DND-41 (cell line): ENCODE measurements at regions not wholly inside any gene's neighbourhood (a gene's known extent, or its start where the extent isn't known, plus 50 kb on each side); places are given as distances from the start of the nearest gene placed in this dataset.

Experiments used
- ATAC-seq: fragments of 200-7000 bp; cut with Tn5 transposase; 3 replicates; pipeline ENCODE4 v1.9.1; 2021; ENCODE audit warnings: low read depth; ENCODE audit not compliant: insufficient read depth
- DNase-seq: peaks from one replicate; pipeline ENCODE4 v3.0.0-alpha.2; 2020
- H2AFZ ChIP-seq: 2 replicates; pipeline ENCODE4 v1.6.0; 2012; ENCODE audit warnings: low read depth, low read length
- H3K27ac ChIP-seq: 2 replicates; pipeline ENCODE4 v1.5.1; 2012; ENCODE audit warnings: low read length, inconsistent platforms
- H3K27me3 ChIP-seq: fragments of 200-600 bp; sonication (generic); 2 replicates; pipeline ENCODE4 v1.6.0; 2012; ENCODE audit warnings: low read length, mild to moderate bottlenecking, inconsistent platforms; ENCODE audit not compliant: insufficient read depth, poor library complexity
- H3K36me3 ChIP-seq: 2 replicates; pipeline ENCODE4 v1.5.1; 2012; ENCODE audit warnings: low read length, inconsistent platforms; ENCODE audit not compliant: insufficient read depth
- H3K4me1 ChIP-seq: 2 replicates; pipeline ENCODE4 v1.5.1; 2012; ENCODE audit warnings: mild to moderate bottlenecking, low read length; ENCODE audit not compliant: insufficient read depth
- H3K4me2 ChIP-seq: 2 replicates; pipeline ENCODE4 v1.6.0; 2012; ENCODE audit warnings: mild to moderate bottlenecking, moderate library complexity, low read length, inconsistent platforms; ENCODE audit not compliant: insufficient read depth
- H3K4me3 ChIP-seq, 2 experiments: fragments of 200-600 bp in 1 of 2; shearing (Covaris generic) in 1 of 2; 2 replicates each; pipeline ENCODE4 v1.5.1; 2012 to 2016; ENCODE audit warnings: inconsistent platforms in 2 of 2, low read length in 2 of 2, mild to moderate bottlenecking in 2 of 2, low read depth in 1 of 2, moderate library complexity in 1 of 2
- H3K79me2 ChIP-seq: 2 replicates; pipeline ENCODE4 v1.6.0; 2012; ENCODE audit warnings: low read length, inconsistent platforms; ENCODE audit not compliant: insufficient read depth
- H3K9ac ChIP-seq: 2 replicates; pipeline ENCODE4 v1.6.0; 2012; ENCODE audit warnings: low read depth, mild to moderate bottlenecking, inconsistent platforms, low read length, moderate library complexity
- H3K9me3 ChIP-seq: 2 replicates; pipeline ENCODE4 v1.5.1; 2012; ENCODE audit warnings: low read length, moderate library complexity, mild to moderate bottlenecking, inconsistent platforms; ENCODE audit not compliant: insufficient read depth, severe bottlenecking
- H4K20me1 ChIP-seq: 2 replicates; pipeline ENCODE4 v1.6.0; 2012; ENCODE audit warnings: low read length; ENCODE audit not compliant: insufficient read depth
- CTCF ChIP-seq: IDR thresholded peaks from 2 replicates; pipeline ENCODE4 v1.5.1; 2012; ENCODE audit warnings: borderline replicate concordance, low read length, moderate library complexity, mild to moderate bottlenecking; ENCODE audit not compliant: poor library complexity, severe bottlenecking; ENCODE audit errors: extremely low read depth
- EZH2 ChIP-seq: IDR thresholded peaks from 3 replicates; pipeline ENCODE4 v1.6.1; 2012; ENCODE audit warnings: borderline replicate concordance, low read depth, mild to moderate bottlenecking, moderate library complexity, low read length, inconsistent platforms; ENCODE audit not compliant: severe bottlenecking

DNA sequence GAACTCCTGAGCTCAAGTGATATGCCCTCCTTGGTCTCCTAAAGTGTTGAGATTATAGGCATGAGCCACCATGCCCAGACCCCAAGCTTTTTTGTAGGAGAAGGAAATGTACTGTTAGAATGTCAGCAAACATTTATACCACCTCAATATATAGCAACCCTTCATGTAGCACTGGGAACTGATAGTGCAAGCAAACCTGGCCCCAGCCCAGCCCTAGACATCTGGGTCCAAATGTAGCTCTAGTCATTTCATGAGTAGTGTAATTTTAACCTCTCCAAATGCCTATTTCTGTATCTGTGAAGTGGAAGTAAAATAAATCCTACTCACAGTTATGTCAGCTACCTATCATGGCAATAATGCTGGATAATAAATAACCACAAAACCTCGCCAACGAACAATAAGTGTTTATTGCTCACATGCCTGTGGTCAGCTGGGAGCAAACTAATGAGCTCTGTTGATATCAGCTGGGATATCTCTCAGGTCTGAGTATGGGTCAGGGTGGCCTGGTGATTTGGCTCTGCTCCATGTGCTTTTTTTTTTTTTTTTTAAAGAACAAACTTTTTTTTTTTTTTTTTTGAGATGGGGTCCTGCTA, 180.4 kb downstream of the CD8B2 start:
- Histone ChIP-seq H3K9ac (no peak overlapping the region), H3K27ac (no peak overlapping the region), H4K20me1 (no peaks in the 10 kb centered on the region), H3K36me3 (no peaks in the 10 kb centered on the region), H3K4me3 (no peak overlapping the region), H2AFZ (no peak overlapping the region), H3K4me2 (no peak overlapping the region), H3K79me2 (no peaks in the 10 kb centered on the region), H3K9me3 (no peaks in the 10 kb centered on the region), H3K27me3 (no peaks in the 10 kb centered on the region), H3K4me1 (no peaks in the 10 kb centered on the region)
- DNase-seq: no peak
- TF ChIP-seq EZH2 (no peak), CTCF (no peak)
- ATAC-seq: no peak

GRCh38 chr2:106685180-106685897, 198.2 kb downstream of the CD8B2 start:
- H4K20me1 ChIP-seq: no peaks in the 10 kb centered on the region
- TF ChIP-seq CTCF (no peak), EZH2 (no peak)
- DNase-seq (no peak), ATAC-seq (no peak)
- H3K4me1 ChIP-seq: no peaks in the 10 kb centered on the region
- H2AFZ ChIP-seq: no peak overlapping the region
- H3K4me3 ChIP-seq: no peak overlapping the region
- H3K27me3 ChIP-seq: no peaks in the 10 kb centered on the region
- H3K9ac ChIP-seq: no peak overlapping the region
- no peaks in the 10 kb centered on the region for H3K36me3 ChIP-seq
- no peak overlapping the region for H3K4me2 ChIP-seq
- H3K27ac ChIP-seq: no peak overlapping the region
- H3K9me3 ChIP-seq: peaks cover 4% of the 10 kb centered on the region
- no peaks in the 10 kb centered on the region for H3K79me2 ChIP-seq

DNA sequence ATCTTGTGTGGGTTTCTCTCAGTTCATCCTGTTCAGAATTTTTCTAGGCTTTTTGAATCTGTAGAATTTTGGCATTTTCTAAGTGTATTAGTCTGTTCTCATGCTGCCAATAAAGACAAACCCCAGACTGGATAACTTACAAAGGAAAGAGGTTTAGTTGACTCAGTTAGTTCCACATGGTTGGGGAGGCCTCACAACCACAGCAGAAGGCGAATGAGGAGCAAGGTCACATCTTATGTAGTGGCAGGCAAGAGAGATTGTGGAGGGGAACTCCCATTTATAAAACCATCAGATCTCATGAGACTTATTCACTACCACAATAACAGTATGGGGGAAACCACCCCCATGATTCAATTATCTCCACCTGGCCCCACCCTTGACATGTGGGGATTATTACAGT, 199.2 kb downstream of the ST6GAL2 start:
- TF ChIP-seq EZH2 (no peak), CTCF (no peak)
- Histone ChIP-seq H2AFZ (no peak overlapping the region), H3K79me2 (no peaks in the 10 kb centered on the region), H3K27me3 (peaks cover 3% of the 10 kb centered on the region), H3K9ac (no peak overlapping the region), H3K4me3 (no peak overlapping the region), H3K9me3 (peaks cover 4% of the 10 kb centered on the region), H3K4me1 (no peaks in the 10 kb centered on the region), H3K4me2 (no peak overlapping the region), H4K20me1 (no peaks in the 10 kb centered on the region), H3K36me3 (no peaks in the 10 kb centered on the region), H3K27ac (no peak overlapping the region)
- ATAC-seq (no peak), DNase-seq (no peak)
